AG20443 (cell line): ENCODE measurements at regions not wholly inside any gene's neighbourhood (a gene's known extent, or its start where the extent isn't known, plus 50 kb on each side); places are given as distances from the start of the nearest gene placed in this dataset.

Source experiments
- DNase-seq: peaks from one replicate; pipeline ENCODE4 v3.0.0; 2012; ENCODE audit warnings: low spot score, mixed read lengths

DNA sequence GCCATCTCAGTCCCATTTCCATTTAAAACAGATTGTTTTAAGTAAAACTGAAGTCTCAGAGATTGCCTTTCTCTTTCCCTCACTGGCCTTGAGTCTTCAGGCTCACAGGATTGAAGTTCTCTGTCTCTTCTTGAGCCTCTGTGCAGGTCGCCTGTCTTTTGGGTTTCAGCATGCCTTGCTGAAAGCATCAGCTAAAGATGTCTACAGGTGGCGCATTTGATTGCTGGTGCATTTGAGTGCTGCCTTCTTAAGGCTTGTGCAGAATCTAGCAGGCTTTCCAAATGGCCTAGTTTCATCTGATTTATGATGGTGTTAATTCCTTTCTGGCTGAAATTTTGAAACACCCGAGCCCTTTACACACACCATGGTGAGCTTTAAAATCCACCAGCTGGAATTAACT lies 1062.2 kb upstream of the FBXO33 start:
- DNase-seq, result no peak

DNA sequence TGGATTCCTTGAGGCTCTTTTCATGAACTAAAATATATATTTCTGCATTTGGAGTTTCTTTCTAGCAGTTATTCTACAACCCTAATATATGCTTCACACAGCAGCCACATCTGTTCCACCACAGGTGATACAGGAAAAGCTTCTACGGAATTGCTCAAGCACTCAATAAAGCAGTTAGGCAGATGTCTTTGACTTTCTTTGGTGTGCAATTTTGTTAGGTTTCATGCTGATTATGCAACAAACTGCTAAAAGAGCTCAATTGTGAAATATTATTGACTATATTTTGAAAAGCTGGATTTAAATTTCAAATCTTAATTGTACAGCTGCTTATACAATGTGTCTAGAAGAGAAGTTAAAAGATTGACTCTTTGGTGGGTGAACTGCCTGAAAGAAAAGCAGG lies 1055.6 kb upstream of the FBXO33 start:
- DNase-seq, result no peak

DNA sequence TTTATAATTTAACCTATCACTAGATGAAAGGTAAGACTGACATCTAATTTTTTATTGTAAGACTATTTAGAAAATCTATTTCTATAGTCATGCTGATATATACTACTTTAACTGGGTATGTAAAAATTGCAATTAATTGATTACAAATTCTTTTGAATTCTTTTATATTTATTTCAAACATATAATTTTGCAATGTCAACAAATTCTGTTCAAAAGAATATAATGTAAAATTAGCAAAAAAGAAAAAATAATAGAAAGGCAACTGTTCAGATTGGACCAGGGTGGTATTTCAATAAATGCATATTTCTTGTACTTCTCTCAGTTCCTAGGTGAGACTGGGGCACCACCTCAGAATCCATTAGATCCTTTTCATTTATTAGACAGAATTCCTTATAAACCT lies 1053.5 kb upstream of the FBXO33 start:
- DNase-seq, result no peak

DNA sequence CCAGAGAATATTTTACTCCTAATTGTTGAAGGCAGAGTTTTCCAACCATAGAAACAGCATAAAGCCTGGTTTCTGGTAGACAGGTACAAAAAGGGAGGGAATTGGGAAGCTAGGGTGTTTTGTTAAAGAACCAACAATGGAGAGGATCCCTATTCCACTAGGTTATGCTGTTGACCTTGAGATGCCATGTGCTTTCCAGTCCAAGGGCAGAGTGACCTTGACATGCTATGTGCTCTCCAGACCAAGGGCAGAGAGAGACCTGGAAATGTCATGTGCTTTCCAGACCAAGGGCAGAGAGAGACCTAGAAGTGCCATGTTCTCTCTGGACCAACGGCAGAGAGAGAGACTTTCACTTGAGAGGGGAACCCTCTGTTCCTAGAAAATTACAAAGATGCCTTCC lies 1043.8 kb upstream of the FBXO33 start:
- no peak for DNase-seq

DNA sequence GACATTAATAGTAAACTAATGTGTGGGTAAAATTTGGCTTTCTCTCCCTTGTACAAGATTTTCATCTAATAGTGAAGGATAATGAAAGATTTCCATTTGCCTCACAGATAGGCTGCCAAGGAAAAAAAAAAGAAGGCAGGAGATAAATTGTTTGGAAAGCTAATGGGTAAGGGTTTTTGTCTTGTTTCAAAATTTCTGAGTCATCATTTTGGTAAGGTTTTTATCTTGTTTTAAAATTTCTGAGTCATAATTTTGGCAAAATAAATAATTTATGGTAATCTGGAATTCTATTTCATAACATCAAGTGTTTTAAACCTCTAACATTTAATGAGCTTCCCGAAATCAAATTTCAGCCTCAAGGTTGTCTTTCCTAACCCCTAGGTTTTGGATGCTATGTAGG lies 1035.7 kb upstream of the FBXO33 start:
- DNase-seq, result no peak

DNA sequence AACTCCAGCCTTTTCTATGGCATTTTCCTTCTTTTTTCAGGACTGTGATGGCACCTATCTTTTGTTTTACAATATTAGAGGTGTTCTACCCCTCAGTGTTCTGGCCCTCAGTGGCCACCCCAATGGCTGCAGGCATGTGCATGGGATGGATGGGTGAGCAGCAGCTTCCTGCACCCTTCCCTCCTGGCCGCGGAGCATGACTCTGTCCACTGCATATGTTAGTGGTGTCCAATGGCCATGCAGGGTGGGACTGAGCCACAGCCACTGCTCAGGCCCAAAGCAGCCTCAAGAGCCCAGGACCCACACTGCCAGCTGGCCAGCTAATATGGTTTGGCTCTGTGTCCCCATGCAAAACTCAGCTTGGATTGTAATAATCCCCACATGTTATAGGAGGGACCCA lies 1032.3 kb upstream of the FBXO33 start:
- DNase-seq, result no peak

DNA sequence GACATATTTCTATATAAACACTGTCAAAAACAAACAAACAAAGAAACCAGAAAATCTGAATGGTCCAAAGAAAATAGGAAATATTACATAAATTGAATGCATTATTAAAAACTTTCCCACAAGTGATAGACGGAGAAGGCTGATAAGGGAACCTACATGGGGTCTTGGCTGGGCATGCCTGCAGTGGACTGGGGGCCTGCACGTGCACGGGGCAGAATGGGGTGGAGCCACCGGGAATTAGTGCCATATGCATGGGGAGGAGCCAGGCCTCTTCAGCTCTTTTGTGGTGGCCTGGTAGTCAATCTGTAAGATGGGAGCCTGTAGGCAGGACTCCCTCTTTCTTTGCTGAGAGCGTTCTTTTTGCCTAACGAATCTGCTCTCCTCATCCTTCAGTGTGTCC lies 1031.7 kb upstream of the FBXO33 start:
- no peak for DNase-seq

DNA sequence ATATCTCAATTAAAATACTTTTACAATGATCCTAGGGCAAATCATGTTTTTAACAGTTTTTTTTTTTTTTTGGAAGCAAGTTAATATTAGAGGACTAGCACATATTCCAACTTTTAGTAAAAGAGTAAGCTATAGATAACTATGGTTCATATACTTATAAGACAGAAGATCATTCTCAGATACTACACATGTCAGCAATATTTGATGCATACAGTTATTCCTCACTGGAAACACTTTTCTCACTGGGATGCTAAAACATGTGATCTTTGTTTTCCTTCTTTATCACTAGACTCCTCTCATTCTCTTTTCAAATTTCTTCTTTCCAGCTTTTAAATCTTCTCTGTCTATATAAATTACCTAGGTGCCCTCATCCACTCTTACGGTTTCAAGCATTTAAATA lies 1020.4 kb upstream of the FBXO33 start:
- DNase-seq, result no peak

DNA sequence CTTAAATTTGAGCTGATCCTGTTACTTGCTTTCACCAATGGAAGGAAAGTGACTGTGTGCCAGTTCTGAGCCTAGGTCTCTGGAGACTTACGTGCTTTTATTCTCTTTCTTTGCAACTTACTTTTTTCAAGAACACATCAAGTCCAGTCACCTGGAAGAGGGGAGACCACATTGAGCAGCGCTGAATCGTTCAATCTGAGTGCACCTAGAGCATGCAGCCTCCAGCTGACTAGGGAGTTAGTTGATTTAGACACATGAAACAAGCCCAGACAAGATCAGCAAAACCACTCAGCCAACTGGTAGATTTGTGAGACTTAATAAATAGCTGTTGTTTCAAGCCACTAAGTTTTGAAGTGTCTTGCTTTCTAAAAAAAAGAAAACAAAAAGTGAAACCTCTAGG lies 1014.8 kb upstream of the FBXO33 start:
- no peak for DNase-seq

DNA sequence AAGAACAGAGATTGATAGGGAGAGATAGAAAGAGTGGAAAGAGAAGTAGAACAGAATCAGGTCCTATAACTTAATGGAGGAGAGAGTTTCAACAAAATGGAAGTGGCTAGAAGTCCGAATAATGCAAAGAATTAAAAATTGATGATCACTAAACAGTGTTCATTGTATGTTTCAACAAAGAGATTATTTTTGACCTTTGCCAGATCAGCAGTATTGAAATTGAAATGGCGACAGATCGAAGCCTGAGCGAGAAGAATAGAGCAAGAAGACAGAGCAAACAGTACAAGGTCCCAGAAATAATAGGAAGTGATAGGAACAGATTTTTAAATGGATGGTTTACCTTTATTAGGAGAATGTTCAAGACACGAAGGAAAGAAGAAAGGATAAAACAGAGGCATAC lies 1012.8 kb upstream of the FBXO33 start:
- DNase-seq, result no peak

DNA sequence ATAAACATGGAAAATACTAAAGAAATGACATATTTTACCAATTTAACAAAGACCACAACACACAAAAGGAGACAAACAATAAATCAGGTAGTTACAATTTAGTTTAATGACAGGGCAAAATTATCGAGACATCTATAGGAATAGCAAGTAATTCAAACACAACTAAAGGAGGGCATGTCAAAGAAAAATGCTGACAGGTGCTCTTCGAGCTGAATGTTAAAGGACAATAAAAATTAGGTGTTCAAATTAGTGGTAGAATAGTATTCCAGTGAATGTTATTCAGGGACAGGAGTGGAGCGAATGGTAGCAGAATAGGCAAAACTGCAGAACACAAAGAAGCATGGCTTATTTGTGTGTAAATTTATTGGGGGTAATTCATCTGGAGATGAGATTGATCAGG lies 1004.3 kb upstream of the FBXO33 start:
- DNase-seq, result no peak

DNA sequence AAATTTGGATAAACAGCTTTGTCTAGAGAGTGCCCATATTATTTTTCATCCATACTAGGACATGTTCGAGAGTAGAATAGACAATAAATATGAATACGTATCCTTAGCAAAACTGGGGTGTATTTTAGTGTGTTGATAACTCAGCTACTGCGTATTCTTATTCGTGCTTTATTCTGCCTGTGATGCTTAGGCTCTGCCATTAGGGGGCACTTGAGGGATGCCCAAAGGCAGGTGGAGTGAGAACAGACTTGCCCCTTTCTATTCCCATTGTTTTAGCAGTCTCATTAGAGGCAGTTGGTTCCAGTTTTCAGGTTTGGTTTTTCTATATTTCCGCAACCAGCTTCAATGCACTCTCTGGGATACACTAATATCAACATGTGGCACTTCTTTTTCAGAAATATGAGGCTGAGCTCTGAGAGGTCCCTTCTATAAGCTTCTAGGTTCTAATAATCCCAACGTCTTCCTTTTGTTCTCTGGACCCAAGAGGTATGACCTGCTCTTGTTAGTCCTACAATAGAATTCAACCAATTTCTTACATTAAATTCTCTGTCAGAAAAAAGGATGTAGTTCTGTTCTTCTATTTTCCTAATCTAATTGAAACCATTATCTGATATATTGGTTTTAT lies 985.7 kb upstream of the FBXO33 start:
- no peak for DNase-seq

DNA sequence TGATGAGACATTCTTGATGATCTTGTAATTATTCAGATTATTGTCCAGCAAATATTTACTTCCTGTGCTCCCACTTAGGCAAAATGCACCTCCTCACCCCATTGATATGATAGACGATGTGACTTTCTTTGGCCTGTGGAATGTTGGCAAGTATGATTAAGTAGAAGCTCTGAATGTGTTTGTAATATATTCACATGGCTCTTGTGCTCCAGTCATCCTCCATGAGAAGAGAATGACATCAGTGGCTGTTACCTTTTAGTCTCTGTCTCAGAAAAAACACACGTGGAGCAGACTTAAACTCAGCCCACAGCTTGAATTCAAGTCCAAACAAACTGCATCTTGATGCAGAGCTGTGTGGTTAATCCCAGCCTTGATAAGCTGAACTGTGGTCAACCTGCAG lies 984.3 kb upstream of the FBXO33 start:
- no peak for DNase-seq

DNA sequence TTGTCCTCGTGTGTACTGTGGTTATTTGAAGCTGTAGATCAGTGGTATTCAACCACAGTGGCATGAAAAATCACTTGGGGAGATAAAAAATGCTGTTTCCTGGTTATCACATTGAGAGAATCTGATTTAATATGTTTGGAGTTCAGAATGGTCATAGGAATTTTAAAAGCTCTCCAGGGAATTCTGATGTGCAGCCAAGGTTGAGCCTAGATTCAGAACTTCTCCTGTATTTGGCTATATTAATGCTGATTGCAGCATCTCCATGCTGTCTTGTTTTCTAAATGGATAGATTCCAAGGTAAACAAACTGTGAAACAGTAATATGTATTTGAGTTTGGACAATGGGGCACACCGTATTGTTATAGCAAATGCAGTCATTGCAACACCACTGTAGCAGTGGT lies 982.2 kb upstream of the FBXO33 start:
- no peak for DNase-seq

DNA sequence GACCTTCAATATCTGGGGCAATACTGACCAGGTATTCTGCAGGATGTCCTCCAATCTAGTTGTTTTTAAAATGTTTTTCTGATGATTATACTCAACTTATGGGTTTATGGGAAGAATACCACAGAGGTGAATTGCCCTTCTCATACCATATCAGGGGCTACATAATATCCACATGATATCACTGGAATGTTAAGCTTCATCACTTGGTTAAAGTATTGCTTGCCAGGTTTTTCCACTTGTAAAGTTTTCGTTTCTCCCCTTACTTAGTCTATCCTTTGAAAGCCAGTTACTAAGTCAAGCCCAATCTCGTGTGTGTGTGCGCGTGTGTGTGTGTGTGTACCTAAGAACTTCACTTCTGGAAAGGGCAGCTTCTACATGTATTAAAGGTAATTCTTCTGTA lies 980.9 kb upstream of the FBXO33 start:
- no peak for DNase-seq

DNA sequence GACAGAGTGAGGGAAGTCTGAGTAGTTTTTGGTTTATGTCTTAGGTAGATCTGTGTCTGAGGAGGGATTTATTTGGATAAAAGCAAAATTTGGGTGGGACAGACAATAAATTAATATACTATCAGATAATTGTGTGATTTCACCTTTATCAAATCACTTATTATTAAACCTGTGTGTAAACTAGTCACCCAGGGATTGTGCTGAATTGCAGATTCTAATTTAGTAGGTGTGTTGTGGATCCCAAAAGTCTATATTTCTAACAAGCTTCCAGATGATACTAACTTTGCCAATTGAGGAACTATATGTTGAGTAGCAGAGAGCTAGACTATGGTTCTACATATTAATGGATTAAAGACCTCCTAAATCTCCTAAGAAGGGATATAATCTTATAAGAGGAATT lies 978.5 kb upstream of the FBXO33 start:
- DNase-seq, result no peak

DNA sequence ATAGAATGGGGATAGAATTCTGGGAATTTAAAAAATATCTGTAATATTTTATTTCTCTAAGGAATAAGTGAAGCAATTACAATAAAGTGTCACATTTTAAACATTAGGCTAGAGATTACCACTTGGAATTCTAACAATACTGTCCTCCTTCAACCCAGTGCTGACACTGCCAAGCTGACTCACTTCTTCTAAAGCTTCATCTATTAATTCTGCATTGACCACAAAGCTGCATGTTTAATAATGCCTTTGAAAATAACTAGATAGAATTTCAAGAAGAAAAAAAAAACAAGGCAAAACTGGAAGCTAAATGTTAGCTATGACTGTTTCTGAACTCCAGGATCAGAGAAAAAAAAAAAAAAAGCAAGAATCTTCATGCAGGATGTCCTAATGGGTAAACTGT lies 970.7 kb upstream of the FBXO33 start:
- DNase-seq, result no peak

DNA sequence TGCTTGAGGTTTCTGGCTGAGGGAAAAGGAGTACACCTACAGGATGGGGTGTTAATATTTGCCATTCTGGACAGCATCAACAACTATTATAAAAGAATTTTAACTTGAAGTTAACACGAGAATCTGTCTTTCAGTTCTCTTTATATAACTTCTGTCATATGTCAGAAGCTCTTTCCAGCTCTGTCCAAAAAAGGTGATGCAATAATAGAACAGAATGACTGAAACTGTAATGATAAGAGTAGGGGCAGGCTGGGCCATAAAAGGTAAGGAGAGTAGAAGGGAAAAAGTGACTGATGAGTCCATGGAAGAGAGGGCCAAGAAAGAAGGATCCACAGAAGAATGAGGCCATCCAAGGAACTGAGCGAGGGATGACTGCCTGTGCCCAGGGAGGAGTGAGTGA lies 966.7 kb upstream of the FBXO33 start:
- DNase-seq, result no peak

DNA sequence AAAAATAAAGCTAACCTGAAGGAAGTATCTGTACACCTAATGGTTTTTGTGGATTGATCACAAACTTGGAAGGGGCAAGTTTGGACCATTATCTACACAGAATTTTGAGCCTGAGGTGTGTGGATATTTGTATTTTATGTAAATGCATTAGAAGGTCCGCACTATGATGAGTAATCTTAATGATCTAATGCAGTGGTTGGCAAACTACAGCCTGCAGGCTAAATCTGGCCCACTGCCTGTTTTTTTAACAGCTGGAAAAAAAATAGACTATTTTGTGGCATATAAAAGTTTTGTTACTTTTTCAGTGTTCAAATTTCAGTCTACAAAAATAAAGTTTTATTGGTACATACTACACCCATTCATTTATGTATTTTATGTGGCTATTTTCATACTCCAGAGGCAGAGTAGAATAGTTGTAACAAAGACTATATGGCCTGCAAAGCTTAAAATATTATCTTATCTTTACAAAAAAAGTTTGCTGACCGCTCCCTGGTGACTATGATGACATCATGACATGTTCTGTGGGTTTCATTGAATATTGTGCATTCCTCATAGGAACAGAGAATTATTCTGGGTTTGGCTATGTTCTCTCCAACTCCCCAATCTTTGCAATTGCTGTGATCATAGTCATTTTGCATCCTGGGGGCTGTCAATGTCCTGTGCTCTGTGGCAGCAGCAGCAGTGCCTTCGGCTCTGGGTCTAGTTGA lies 962.6 kb upstream of the FBXO33 start:
- no peak for DNase-seq

DNA sequence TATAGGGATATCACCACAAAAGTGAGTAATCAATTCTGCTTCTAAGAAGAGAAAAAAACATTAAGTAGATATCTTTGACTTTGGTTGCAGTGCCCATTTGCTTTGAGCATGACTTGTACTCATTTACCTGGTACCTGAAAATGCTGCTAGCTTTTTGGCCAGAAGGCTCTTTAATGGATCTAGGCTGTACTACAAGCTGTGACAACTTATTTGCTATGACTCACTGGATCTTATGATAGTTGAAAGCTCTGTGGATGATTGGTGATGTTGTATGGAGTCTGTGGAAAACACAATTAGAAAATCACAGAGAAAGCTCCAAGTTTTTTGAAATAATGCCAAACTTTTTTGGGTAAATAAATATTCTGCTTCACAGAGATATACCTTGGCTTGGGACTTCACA lies 960.9 kb upstream of the FBXO33 start:
- no peak for DNase-seq

DNA sequence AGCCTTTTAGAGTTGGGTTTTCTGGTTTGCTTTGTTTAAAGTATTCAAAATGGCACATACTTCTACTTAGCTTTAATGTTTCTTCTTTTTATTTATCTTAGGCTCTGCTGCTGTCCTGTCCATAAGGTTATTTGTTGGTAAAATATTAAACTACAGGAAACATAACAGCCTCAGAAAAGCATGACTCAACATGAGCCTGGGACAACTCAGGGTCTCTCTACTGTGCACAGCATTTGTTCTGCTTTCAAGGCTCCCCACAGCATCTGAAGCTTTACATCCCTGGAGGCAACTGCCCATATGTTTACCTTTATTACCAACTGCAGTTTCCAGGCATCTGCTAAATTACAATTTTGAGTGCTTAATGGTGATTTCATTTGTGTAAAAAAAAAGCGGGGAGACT lies 954.2 kb upstream of the FBXO33 start:
- DNase-seq, result no peak

DNA sequence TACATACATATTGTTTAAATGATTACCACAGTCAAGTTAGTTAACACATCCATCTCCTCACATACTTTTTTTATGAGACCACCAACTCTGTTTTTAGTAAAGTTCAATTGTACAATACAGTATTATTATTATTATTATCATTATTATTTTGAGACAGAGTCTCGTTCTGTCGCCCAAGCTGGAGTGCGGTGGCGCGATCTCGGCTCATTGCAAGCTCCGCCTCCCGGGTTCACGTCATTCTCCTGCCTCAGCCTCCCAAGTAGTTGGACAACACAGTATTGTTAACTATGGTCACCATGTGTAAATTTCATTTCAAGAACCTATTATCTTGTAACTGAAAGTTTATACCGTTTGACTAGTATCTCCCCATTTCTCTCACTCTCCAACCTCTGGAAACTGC lies 942.0 kb upstream of the FBXO33 start:
- no peak for DNase-seq

DNA sequence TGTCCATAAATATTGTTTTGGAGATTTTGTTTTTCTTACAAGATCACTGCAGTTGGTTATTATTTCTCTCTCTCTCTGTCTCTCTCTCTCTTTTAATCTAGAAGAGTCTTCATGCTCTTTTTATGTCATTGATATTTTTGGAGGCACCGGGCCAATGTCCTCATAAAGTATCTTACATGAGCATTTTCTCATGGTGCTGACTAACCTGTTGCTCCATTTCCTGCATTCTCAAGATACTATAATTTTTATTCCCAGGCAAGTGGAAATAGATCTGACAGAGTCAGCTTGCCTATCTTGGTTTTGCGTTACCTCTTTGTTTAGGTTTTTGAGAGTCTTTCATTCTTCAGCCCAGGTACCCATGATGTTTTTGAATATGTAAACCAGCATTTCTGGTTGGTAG lies 938.8 kb upstream of the FBXO33 start:
- no peak for DNase-seq

DNA sequence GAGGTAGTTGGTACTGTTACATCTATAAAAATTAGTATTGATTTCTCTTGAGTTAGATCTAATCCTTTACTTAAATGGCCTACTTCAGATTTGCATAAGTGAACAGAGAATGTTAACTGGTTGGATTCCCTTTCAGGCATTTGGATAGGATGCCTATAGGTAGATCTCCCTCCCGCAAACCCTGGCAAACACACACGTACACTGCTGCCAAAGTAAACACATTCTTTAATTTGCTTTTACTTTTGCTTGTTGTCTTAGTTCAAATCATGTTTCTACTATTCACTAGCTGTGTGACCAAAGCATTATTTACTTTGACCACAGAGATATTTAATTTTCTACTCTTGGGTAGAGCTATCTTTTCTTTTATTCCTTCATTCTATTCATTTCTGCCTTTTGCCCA lies 936.1 kb upstream of the FBXO33 start:
- no peak for DNase-seq
